Omental fat pad (tissue), 3 donors: ENCODE measurements at regions not wholly inside any gene's neighbourhood (a gene's known extent, or its start where the extent isn't known, plus 50 kb on each side); places are given as distances from the start of the nearest gene placed in this dataset.

Experiments used
- ATAC-seq: fragments of 150-250 bp; one replicate; pipeline ENCODE4 v1.9.1; 2016; ENCODE audit warnings: mild to moderate bottlenecking, moderate library complexity; ENCODE audit not compliant: low FRiP score
- DNase-seq: peaks from one replicate; pipeline ENCODE4 v3.0.0-alpha.2; 2019; ENCODE audit warnings: low spot score
- TF ChIP-seq, protein P1 (sequence below), 3 donors: fragments of 450-650 bp; IDR thresholded peaks; one replicate each; pipeline ENCODE4 v1.5.1; 2016 to 2017; ENCODE audit warnings: antibody characterized with exemption in 3 of 3, mild to moderate bottlenecking in 3 of 3, moderate library complexity in 2 of 3

DNA sequence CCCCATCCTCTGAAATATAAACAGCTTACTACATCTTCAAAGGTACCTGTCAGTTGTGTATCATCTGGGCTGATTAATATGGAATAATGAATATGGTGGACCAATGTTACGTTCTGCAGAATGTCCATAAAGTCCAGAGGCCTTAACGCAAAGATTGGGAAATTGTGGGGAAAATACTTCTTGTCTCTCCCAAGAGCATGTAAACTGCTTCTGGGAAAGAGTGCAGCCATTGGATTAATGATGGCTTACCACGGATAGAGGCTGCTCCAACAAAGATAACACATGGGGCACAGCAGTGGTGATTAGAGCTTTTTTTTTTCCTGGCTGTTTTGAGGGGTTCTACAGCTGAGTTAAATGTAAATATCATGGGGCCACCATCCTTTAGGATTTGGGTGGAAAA, 340.4 kb upstream of the AKR1E2 start:
- no peak for ATAC-seq
- TF ChIP-seq, protein P1, sequence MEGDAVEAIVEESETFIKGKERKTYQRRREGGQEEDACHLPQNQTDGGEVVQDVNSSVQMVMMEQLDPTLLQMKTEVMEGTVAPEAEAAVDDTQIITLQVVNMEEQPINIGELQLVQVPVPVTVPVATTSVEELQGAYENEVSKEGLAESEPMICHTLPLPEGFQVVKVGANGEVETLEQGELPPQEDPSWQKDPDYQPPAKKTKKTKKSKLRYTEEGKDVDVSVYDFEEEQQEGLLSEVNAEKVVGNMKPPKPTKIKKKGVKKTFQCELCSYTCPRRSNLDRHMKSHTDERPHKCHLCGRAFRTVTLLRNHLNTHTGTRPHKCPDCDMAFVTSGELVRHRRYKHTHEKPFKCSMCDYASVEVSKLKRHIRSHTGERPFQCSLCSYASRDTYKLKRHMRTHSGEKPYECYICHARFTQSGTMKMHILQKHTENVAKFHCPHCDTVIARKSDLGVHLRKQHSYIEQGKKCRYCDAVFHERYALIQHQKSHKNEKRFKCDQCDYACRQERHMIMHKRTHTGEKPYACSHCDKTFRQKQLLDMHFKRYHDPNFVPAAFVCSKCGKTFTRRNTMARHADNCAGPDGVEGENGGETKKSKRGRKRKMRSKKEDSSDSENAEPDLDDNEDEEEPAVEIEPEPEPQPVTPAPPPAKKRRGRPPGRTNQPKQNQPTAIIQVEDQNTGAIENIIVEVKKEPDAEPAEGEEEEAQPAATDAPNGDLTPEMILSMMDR (IDR thresholded peaks at IDR 0.05): no peak
- no peak for DNase-seq

DNA sequence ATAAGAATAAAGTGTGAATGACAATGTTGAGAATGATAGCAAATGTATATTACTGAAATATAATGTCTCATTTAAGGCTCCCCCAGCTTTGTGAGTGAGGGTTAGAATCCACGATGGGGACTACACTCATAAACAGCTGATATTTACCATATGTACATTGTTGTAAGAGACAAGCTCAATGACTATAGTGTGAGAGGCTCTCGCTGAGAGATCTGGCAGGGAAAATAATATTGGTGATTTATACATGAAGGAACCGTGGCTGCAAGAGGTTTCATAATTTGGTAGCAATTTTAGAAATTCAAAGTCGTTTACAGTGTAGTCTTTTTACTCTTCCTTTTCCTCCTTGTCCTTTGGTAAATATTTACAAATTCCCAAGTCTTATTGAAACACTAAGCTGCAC, 342.2 kb upstream of the AKR1E2 start:
- ATAC-seq (no peak), DNase-seq (no peak)
- TF ChIP-seq, protein P1 (IDR thresholded peaks at IDR 0.05): no peak

- TF ChIP-seq, protein P1 (IDR thresholded peaks at IDR 0.05): no peak
- ATAC-seq (no peak), DNase-seq (no peak)
These were observed 343.3 kb upstream of the AKR1E2 start for GRCh38 chr10:4482659-4483058.

- TF ChIP-seq, protein P1 (IDR thresholded peaks at IDR 0.05): no peak
- ATAC-seq: no peak
- no peak for DNase-seq
These were observed 344.8 kb upstream of the AKR1E2 start for GRCh38 chr10:4481192-4481591.

DNA sequence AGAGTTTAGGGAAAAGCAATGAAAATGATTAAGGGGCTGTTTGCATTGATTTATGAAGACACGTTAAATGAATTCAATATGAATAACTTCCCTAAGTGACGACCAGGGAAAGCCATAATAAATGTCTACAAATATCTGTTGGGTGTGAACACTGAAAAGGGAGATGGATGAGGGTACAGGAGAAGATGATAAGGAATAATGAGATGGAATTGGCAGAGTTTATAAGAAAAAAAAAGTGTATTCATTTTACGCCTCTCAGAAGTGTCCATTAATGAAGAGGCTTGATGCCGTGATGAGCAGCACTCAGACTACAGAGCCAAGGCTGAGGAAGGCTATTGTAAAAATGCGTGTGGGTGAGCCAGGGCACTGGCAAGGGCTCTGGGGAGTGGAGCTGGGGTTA, 346.7 kb upstream of the AKR1E2 start:
- DNase-seq (no peak), ATAC-seq (no peak)
- TF ChIP-seq, protein P1 (IDR thresholded peaks at IDR 0.05): no peak

DNA sequence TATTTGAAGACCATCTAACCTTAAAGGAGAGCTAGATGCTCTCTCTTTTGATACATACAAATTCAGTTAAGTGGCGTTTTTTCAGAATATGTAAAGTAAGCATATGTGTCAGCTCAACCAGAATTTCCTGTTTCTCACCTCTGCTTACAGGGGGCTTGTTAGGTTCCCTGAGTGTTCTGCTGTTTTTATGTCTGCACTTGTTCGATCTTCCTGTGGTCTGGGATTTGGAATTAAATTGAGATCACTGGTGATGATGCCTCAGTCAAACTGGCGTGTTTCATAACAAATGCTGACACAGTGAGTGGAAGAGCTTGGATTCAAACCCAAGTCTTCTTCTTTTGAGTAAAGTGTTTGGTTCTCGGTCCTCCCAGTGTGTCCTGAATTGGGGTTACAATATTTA, 348.3 kb upstream of the AKR1E2 start:
- TF ChIP-seq, protein P1 (IDR thresholded peaks at IDR 0.05): no peak
- ATAC-seq: no peak

GRCh38 chr10:4475827-4476490, 350.0 kb upstream of the AKR1E2 start:
- DNase-seq: no peak
- no peak for ATAC-seq
- TF ChIP-seq, protein P1 (IDR thresholded peaks at IDR 0.05): no peak

More for the DNA sequence above, 348.3 kb upstream of the AKR1E2 start:
- no peak for DNase-seq
